NCI-H460 (cell line): ENCODE measurements at regions not wholly inside any gene's neighbourhood (a gene's known extent, or its start where the extent isn't known, plus 50 kb on each side); places are given as distances from the start of the nearest gene placed in this dataset.

ENCODE experiments used
- DNase-seq: peaks from one replicate; pipeline ENCODE4 v3.0.0-alpha.2; 2016; ENCODE audit warnings: low read depth; ENCODE audit errors: extremely low read depth

DNA sequence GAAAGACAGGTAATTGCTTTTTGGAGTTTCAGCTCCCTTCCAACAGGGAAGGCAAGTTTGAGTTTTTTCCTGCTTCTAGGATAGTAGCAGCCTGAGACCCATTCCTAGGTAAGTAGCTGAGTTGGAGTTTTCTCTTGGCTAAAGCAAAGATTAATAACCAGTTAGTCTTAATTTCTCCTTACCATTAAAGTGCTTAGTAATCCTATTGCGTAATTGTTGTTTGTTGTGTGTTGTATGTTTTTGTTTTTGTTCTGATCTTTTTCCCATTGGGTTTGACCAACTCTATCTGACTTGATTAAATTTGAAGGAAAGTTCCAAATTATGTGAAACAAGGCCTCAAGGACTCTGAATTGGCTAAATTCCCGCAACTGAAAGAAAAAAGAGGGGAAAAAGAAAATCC lies 83.5 kb downstream of the TBX22 start:
- no peak for DNase-seq

DNA sequence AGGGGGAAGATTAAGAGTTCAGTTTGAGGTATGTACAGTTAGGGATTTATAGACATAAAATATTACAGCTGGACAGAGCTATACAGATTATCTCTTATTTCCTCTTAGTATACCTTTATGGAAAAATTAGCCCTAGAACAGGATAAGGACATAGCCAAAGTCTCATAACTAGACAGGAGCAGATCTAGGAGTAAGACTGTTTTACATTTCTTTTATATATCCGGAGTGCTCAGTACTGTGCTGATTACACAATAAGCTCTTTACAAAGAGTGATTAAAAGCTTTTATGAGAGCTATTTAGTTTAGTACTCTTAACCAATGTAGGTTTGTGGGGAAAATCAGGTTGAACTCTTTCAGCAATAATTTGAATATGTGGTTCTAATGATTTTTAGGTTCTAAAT lies 105.8 kb downstream of the TBX22 start:
- no peak for DNase-seq

DNA sequence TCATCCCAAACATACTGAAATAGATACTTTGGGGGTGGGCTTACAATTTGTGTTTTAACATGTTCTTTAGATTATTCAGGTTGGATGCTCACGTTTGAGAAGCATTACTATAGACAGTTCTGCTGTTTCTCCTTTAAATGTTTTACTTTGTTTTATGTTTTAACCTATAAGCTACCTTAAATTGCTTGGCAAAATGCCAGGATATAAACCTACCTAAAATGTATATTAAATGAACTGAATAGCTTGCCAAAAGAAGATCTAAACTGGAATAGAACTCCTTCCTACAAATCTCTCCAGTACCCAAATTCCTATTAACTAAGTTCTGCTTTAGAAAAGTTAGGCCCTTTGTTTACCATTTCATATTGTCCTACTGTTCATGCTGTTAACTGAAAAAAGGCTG lies 124.4 kb downstream of the TBX22 start:
- no peak for DNase-seq

DNA sequence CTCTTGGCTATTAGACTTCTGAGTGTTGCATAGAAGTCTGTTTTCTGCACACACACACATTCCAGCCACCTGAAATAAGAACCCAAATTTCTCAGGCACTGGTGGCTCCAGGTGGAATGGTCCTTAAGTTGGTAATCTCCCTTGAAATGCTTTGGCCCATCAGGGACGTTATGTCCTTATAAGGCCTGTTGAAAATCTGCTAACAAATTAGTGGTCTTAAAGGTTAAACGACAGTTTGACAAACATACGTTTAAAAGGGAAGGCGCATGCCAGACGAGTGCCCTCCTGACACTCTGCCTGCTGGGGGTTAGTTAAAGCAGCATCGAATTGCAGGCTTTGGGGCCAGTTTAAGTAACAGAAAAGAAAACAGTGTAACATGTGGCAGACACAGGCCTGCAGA lies 125.0 kb downstream of the TBX22 start:
- no peak for DNase-seq

DNA sequence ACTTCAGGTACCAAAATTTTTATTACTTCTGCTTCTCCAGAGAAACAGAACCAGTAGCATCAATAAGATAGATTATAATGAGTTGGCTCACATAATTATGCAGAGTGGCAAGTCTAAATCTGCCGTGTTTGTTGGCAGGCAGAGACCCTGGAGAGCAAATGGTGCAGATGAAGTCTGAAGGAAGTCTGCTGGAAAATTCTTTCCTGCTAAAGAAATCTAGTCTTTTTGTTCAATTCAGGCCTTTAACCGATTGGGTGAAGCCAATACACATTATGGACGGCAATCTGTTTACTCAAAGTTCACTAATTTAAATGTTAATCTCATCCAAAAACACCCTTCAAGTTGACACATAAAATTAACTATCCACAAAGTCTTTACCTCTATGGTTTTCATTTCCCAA lies 156.0 kb downstream of the TBX22 start:
- no peak for DNase-seq

DNA sequence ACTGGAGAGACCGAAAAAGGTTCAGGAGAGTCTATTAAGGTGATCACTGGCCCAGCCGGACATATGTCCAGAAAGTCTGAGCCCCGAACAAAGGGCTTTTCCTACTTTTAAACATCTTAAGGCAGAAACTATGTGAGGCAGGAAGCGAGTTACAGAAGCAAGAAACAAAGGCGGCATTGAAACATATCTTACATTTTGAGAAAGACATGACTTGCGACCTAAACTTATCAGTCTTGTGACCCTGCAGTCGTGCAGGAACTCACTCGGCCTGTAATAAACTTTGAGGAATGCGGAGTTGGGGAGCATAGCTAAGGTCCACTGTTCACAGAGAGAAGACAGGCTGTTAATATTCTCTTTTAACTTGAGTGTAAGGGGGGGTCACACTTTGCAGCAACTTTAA lies 158.7 kb downstream of the TBX22 start:
- DNase-seq, result no peak

DNA sequence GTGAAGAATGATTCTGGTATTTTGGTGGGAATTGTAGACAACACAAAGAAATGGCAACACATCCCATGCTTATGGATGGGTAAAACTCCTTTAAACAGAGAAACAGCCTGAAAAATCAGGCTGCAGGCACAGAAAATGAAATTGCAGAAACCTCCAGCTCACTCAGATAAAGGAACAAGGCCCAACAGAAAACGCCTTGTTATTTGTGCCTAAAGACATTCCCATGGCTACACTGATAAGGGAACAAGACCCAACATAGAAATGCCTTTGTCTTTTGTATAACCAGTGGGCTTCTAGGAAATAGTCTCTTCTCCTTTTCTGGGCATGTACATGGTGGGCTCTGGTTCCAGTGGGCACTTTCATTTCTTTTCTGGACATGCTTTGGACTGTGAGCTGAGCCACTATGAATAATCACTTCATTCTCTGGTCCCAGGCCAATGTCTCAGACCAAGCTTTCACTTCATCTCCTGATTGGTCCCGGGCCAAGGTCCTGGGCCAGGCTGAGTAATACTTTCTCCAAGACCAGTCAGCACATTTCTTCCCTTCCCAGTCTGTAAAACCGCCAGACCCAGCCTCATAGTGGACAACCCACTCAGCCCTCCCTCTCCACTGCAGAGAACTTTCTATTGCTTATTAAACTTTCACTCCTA lies 160.5 kb downstream of the TBX22 start:
- DNase-seq, result no peak

DNA sequence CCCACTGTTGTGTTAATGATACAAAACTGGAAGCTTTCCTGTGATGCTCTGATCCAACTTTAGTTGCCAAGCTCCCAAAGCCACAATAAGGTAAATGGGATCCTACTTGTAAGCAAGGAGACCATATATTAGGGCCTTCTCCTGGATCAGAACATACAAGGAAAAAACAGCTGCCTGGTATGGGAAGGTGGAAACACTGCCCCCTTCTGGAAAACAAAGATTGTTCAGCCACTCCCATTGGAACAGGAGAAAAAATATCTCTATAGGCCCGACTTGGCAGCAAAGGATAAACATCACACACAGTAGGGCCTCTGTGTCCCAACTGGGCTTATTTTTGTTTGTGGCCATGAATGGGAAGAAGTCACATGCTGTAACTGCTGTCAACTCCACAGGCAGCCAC lies 166.5 kb downstream of the TBX22 start:
- DNase-seq, result no peak

DNA sequence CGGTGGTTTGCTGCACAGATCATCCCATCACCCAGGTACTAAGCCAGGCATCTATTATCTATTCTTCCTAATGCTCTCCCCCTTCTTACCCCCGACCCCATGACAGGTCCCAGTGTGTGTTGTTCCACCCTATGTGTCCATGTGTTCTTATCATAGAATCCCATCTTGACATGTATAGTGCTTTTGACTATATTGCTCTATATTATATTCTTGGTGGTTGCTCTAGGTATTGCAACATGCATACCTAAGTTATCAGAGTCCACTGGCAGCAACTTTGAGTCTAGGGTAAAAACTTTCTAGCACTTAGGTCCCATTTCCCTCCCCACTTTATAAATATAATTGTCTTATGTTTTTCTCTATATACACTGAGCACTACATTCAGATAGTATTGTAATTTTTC lies 170.3 kb downstream of the TBX22 start:
- no peak for DNase-seq

DNA sequence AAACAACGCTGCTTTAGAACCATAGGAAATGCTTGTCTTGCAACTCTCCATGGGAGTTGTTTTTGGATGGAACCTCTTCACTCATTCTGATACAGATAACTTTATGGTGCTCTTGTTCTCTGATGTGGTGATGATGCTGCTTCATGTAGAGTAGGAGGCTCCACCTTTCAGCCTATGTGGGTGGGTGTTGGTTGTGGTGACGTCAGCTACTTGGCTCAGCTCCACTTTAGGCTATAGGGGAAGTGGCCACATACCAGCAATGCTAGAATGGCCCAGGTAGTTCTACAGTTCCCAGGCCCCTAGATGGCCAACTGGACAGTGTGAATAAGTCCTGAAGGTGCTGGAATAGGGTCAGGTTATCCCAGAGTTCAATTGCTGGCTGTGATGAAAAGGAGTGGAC lies 192.1 kb downstream of the TBX22 start:
- DNase-seq, result no peak

DNA sequence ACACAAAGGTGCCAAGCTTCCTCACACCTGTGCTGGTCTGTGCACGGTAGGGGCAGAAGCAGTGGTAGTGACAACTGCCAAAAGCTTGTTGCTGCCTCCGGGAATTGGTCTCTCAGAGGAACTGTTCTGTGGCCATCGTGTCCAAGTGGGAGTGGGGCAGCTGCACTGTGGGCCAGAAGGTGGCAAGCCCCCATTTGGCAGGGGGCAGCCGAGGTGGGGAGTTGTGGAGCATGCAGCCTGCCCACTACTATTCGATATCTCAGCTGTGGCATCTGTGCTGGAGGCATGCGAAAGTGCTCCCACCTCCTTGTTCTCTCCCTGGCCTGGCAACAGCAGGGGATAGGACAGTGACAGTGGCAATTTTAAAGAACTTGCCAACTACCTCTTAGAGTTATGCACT lies 192.8 kb downstream of the TBX22 start:
- DNase-seq, result no peak

DNA sequence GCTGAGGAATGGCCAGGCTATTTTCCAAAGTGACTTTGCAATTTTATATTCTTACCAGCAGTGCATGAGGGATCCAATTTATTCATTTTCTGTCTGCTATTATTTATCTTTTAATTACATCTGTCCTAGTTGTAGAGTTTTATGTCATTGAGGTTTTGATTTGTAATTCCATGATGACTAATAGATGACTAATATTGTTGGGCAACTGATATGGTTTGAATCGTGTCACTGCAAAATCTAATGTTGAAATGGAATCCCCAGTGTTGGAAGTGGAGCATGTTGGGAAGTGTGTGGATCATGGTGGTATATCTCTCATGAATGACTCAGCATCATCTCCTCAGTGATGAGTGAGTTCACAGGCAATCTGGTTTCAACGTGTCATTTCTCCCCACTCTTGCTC lies 201.5 kb downstream of the TBX22 start:
- peak; percentile 36 for DNase-seq

DNA sequence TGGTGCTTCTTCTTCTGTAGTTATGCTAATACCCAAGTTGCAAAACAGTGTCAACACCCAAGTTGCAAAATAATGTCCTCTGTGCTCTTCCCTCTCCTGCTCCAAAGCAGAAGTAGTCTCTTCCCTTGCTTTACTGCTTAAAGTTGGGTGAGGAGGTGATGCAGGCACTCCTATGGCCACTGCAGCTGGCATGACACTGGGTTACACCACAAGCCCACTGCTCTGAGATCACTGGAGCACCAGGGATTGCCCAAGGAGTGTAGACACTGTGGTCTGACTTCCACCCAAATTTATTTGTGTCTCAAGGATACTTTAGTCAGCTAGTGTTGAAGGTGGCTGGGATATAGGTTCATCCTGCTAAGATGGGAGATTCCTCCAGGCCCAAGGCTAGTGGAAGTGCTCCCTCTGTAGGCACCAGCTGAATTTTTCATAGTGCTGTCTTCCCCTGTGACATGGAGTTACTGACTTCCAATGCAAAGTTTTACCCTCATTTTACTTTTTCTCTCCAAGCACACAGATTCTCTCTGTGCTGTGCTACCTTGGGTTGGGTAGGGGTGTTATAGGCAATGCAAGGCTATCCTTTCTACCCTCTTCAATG lies 196.2 kb upstream of the TENT5D start:
- DNase-seq, result no peak

DNA sequence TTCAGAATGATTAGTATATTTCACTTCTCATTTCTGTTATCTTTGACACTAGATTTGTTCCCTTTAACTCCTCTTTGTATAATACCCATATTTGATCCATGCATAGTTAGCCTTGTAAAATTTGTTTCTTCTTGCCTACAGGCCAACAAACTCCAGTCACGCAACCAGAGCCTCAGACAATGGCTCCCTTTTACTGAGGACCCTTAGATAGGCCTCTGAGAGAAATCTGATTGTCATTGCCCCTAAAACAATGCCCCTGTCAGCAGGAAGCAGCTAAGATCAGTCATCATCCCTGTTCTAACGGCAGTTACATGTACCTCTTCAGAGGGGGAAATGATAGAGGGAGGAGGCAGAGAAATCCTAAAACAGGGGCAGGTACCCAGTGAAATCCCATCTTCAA lies 190.6 kb upstream of the TENT5D start:
- DNase-seq, result no peak

DNA sequence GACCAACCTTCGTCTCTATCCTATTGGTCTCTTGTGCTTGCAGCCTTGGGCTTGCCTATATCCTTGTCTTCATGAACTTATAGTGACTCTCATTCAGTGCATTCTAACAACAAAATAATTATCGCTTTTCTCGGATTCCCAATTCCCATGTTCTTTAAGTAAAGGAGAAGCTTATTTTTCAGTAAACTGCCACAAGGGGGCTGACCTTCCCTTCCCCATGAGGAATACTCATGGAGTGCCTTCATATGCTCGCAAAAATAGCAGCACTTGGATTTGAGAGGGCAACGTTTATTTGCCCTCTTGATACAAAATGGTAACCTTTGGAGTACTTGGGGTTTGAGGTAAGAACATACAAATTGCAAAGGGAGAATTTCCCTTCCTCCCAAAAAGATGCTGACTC lies 183.2 kb upstream of the TENT5D start:
- DNase-seq, result no peak

DNA sequence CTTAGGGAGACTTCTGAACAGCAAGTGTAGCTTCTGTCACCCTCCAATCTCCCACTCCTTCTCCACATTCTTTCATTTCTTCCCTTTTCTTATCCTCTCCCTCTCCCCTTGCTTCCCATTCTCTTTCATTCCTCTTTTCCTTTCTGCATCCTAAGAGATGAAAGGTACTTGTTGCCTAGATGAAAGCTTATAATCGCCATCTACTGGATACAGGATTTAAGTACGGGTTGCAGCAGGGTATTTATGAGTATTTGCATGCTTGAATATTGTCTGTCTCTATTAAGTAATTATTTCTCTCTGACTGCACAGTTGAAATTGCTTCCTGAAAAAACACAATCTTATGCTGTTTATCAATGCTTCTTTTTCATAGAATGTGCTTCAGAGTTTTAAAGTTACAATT lies 174.0 kb upstream of the TENT5D start:
- no peak for DNase-seq

DNA sequence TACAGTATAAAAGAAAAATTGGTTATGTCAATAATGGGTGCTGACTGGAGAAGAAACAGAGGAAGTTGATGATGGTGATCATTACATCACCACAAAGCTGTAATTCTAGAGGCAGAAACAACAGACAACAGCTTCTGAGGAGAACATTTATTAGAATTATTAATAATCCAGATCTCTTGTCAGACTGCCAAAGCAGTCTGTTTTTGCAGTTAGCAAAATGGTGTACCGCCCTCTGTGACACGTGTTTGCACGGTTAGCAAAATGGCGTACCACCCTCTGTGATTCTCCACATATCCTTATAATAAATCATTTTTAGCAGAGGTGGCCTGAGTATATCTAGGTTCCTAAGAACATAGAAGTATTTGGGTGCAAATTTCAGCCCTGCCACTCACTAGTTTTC lies 154.0 kb upstream of the TENT5D start:
- no peak for DNase-seq

DNA sequence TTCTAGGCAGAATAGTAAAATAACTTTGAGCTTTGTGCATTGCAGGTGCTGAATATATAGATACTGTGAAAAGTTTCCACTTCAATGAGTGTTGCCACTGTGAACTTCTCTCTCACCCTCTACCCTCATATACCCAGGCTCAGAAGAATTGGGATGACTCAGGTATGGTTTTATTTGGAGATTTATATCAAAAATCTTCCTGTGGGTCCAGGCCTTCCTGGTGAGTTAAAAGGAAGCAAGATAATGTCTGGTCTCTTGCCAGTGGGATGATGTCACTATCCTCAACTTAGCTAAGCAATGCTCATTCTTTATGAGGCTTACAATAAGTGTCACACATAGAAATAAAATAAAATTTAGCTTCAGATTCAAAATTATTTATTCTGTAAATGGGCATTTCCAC lies 153.3 kb upstream of the TENT5D start:
- DNase-seq, result no peak

DNA sequence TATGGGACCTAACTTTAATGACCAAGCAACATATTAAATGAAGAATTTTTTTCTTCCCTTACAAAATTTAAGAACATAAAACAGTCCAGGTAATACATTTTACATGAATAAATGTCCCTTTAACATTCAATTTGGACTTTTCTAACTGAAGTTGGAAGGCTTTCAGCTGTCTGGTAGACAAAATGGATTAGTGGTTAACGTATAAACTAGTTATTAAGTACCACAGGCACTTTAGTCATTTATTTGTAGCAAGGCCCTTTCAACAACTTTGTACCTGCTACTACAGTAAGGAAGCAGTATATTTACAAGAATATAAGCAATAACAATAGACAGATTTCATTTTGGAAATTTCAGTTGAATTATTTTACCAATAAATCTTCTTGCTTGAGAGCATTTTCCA lies 152.5 kb upstream of the TENT5D start:
- DNase-seq, result no peak

DNA sequence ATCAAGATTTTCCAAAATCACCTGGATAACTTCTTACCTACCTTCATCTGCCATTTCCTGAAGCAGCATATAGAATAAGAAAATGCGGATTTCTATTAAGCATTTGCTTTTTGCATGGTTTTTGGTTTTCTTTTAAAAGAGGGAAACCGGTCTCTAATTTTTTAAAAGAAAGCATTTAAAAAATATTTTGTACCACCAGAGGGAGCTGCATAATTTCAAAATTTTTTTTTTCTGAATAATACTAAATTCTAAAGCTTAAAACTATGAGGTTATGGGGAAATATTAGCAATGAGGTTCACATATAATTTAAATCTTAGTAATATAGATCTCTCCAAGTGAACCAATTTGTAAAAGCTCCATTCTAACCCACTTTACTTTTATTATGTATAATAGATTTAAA lies 137.7 kb upstream of the TENT5D start:
- DNase-seq, result no peak

DNA sequence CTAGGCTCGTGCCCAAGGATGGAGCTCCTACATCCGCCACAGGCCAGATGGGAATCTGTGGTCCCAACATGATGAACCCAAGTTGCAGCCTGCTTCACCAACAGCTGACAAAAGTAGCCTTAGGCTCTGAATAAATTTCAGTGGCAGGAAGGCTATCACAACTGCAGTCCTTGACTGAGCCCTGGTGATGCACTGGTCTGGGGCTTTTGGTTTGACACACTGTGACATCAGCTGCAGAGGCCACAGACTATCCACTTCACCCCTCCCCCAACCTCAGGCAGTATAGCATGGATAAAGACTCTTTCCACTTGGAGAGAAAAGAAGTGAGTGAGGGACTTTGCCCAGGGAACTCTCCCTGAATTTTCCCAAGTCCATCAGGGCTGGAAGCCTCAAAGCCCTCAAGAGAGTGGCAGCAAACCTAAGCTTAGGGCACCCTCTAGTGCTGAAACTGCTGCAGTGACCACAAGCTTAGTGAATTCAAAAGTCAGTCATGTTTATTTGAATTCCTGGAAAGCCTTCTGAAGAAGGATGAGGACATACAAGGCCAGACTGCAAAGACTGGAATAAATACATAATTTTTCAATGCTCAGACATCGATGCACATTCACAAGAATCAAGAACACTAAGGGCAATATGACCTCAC lies 135.0 kb upstream of the TENT5D start:
- peak; percentile 20 for DNase-seq

DNA sequence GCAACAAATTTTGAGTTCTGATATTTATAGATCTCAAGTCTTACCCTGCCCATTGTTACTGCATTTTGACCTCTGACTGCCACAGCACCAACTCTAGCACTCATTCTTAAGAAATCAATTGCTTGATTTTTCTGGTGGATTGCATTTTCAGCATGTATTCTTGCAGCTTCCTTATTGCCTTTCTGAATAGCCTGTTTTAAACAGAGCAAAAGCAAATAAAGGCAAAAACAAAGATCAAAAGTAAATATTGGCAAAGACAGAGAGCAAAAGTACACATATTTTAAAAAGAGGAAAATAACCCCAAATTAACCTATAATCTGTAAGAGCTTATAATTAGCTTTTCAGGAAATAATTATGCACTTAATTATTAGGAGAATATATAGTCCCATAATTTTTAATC lies 129.4 kb upstream of the TENT5D start:
- DNase-seq, result no peak

DNA sequence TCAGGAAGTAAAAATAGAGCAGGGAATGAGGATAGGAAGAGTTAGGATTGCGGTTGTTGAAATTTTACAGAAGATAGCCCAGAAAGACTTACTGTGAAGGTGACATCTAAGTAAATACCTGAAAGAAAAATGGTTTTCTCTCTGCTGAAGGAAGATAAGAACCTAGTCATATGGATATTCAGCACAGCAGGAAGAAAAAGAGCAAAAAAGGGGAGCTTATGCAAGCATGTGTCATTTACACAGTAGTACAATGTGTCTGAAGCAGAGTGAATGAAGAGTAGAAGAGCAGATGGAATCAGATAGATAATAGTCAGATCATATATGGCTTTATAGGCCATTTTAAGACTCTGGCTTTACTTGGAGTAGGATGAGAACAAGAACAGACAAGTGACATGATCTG lies 126.9 kb upstream of the TENT5D start:
- DNase-seq, result no peak
